GM12878 (cell line): ENCODE measurements at regions not wholly inside any gene's neighbourhood (a gene's known extent, or its start where the extent isn't known, plus 50 kb on each side); places are given as distances from the start of the nearest gene placed in this dataset.

Experiments
- ATAC-seq: fragments of 200-7000 bp; cut with Tn5 transposase; 3 replicates; pipeline ENCODE4 v1.9.1; 2020; ENCODE audit warnings: mild to moderate bottlenecking, moderate library complexity
- BruUV-seq: library from RNA; stranded (reverse); fragments of 400-500 nt; replicated peaks from 2 replicates; lab custom pipeline; 2021; lab: Mats Ljungman, UMichigan
- CTCF ChIA-PET: fragments of 300-600 bp; sonication (Branson Sonifier 250); formaldehyde crosslinking; extraction: SDS; loops from one replicate; lab custom pipeline; 2021; ENCODE audit warnings: inconsistent platforms; lab: Yijun Ruan, JAX
- POLR2A ChIA-PET: fragments of 350-600 bp; formaldehyde crosslinking; extraction: SDS; loops from one replicate; lab custom pipeline; 2021; ENCODE audit warnings: inconsistent platforms; lab: Charles Lee
- RAD21 ChIA-PET: fragments of 300-600 bp; sonication (Branson Sonifier 250); formaldehyde crosslinking; loops from one replicate; lab custom pipeline; 2023; ENCODE audit warnings: antibody characterized with exemption; ENCODE audit not compliant: unreplicated experiment; lab: Charles Lee
- SMC1A ChIA-PET: fragments of 300-600 bp; sonication (Branson Sonifier 250); formaldehyde crosslinking; loops from one replicate; lab custom pipeline; 2023; ENCODE audit not compliant: unreplicated experiment, uncharacterized antibody; lab: Charles Lee
- DNase-seq: peaks from one replicate; pipeline ENCODE4 v3.0.0-alpha.2; 2011; ENCODE audit warnings: low read depth, low spot score
- FAIRE-seq: peaks from 3 replicates; lab custom pipeline; 2011; peaks lifted over from hg19 to GRCh38; lab: Jason Lieb, UNC
- H2AFZ ChIP-seq: 2 replicates; pipeline ENCODE4 v1.6.0; 2011; ENCODE audit warnings: low read depth, low read length, control low read depth; ENCODE audit not compliant: control insufficient read depth
- H3K27ac ChIP-seq: 2 replicates; pipeline ENCODE4 v1.5.1; 2011; ENCODE audit warnings: control low read depth; ENCODE audit not compliant: control insufficient read depth, insufficient read depth
- H3K27me3 ChIP-seq, 2 experiments: replicated peaks in 1 of 2; 2 replicates each; pipeline versions ENCODE4 v1.6.0 to v1.6.1; 2011; ENCODE audit warnings: low read length in 1 of 2; ENCODE audit not compliant: control insufficient read depth in 2 of 2, insufficient read depth in 2 of 2
- H3K36me3 ChIP-seq, 2 experiments: 2 replicates each; pipeline ENCODE4 v1.5.1; 2011; ENCODE audit warnings: low read length in 1 of 2; ENCODE audit not compliant: control insufficient read depth in 2 of 2, insufficient read depth in 2 of 2
- H3K4me1 ChIP-seq: 2 replicates; pipeline ENCODE4 v1.6.1; 2011; ENCODE audit warnings: mild to moderate bottlenecking, low read length, moderate library complexity, mixed read lengths; ENCODE audit not compliant: control insufficient read depth, insufficient read depth
- H3K4me2 ChIP-seq: 2 replicates; pipeline ENCODE4 v1.6.0; 2011; ENCODE audit warnings: control low read depth; ENCODE audit not compliant: control insufficient read depth, insufficient read depth
- H3K4me3 ChIP-seq: fragments of 200-600 bp; sonication (generic); 2 replicates; pipeline ENCODE4 v1.5.1; 2016
- H3K79me2 ChIP-seq: 2 replicates; pipeline ENCODE4 v1.6.0; 2011; ENCODE audit warnings: low read length; ENCODE audit not compliant: control insufficient read depth, insufficient read depth
- H3K9ac ChIP-seq: 2 replicates; pipeline ENCODE4 v1.8.0; 2011; ENCODE audit warnings: low read length, control low read depth, mixed read lengths; ENCODE audit not compliant: control insufficient read depth, insufficient read depth
- H3K9me3 ChIP-seq: replicated peaks from 3 replicates; pipeline ENCODE4 v1.5.1; 2011; ENCODE audit warnings: mild to moderate bottlenecking, low read length; ENCODE audit not compliant: control insufficient read depth, insufficient read depth
- H4K20me1 ChIP-seq: 2 replicates; pipeline ENCODE4 v1.6.0; 2011; ENCODE audit not compliant: control insufficient read depth, insufficient read depth
- BHLHE40 ChIP-seq, 2 experiments: fragments of 450-650 bp in 1 of 2; IDR thresholded peaks; 2 replicates each; pipeline ENCODE4 v1.6.1; 2011 to 2017; ENCODE audit warnings: low read depth in 2 of 2, borderline replicate concordance in 1 of 2, improper control_type of control experiment in 1 of 2, low read length in 1 of 2, mild to moderate bottlenecking in 1 of 2
- CREM ChIP-seq: IDR thresholded peaks from 2 replicates; pipeline ENCODE4 v1.6.1; 2014; ENCODE audit warnings: antibody characterized with exemption, low read depth
- ESRRA ChIP-seq: IDR thresholded peaks from 2 replicates; pipeline ENCODE4 v1.6.1; 2012; ENCODE audit warnings: mild to moderate bottlenecking, low read length, improper control_type of control experiment
- ETV6 ChIP-seq, 2 experiments: fragments of 450-650 bp in 1 of 2; IDR thresholded peaks in 1 of 2; conservative IDR thresholded peaks in 1 of 2; 2 replicates each; pipeline ENCODE4 v1.6.1; 2014; ENCODE audit warnings: antibody characterized with exemption in 1 of 2, borderline replicate concordance in 1 of 2, low read depth in 1 of 2, mild to moderate bottlenecking in 1 of 2, moderate library complexity in 1 of 2
- KAT2A ChIP-seq: conservative IDR thresholded peaks from 2 replicates; pipeline ENCODE4 v1.6.1; 2011; ENCODE audit warnings: low read depth, low read length; ENCODE audit not compliant: control insufficient read depth
- MYC ChIP-seq: IDR thresholded peaks from 2 replicates; pipeline ENCODE4 v1.6.1; 2011; ENCODE audit warnings: mild to moderate bottlenecking, low read length, moderate library complexity, inconsistent platforms; ENCODE audit not compliant: insufficient read depth, insufficient replicate concordance, insufficient read length, severe bottlenecking
- NFIC ChIP-seq: IDR thresholded peaks from 2 replicates; pipeline ENCODE4 v1.6.1; 2012; ENCODE audit warnings: low read depth, mild to moderate bottlenecking, inconsistent platforms, low read length, moderate library complexity
- NFXL1 ChIP-seq: fragments of 450-650 bp; IDR thresholded peaks from 2 replicates; pipeline ENCODE4 v1.6.1; 2017; ENCODE audit warnings: antibody characterized with exemption, mild to moderate bottlenecking, borderline replicate concordance
- SMARCA5 ChIP-seq: fragments of 450-650 bp; IDR thresholded peaks from 2 replicates; pipeline ENCODE4 v1.6.1; 2017; ENCODE audit warnings: mild to moderate bottlenecking
- SUZ12 ChIP-seq: fragments of 200-600 bp; sonication (generic); IDR thresholded peaks from one replicate; pipeline ENCODE4 v1.6.1; 2018; ENCODE audit warnings: antibody characterized with exemption, mild to moderate bottlenecking; ENCODE audit not compliant: unreplicated experiment
- TBL1XR1 ChIP-seq: IDR thresholded peaks from 2 replicates; pipeline ENCODE4 v1.6.1; 2012; ENCODE audit warnings: low read depth, low read length, improper control_type of control experiment
- TCF7 ChIP-seq: IDR thresholded peaks from 2 replicates; pipeline ENCODE4 v1.6.1; 2014; ENCODE audit warnings: antibody characterized with exemption, borderline replicate concordance
- YBX1 ChIP-seq: fragments of 450-650 bp; IDR thresholded peaks from 2 replicates; pipeline ENCODE4 v1.6.1; 2016; ENCODE audit warnings: antibody characterized with exemption
- ZNF687 ChIP-seq: fragments of 450-650 bp; IDR thresholded peaks from 2 replicates; pipeline ENCODE4 v1.6.1; 2017; ENCODE audit warnings: mild to moderate bottlenecking, moderate library complexity
- WGBS: methylation state at CpG from one replicate; pipeline ENCODE4 v1.1.6; 2016; ENCODE audit warnings: low lambda C conversion rate; ENCODE audit not compliant: insufficient replicate concordance, insufficient coverage; ENCODE audit errors: missing lambda C conversion rate; 5-methylcytosine and 5-hydroxymethylcytosine counted together
- in situ Hi-C: fragments of 300-500 bp; cut with MboI; formaldehyde crosslinking; loops from 9 replicates; pipeline ENCODE4 v1.14.3; 2018; ENCODE audit warnings: mixed read lengths
- intact Hi-C: fragments of 100-400 bp; cut with micrococcal nuclease; formaldehyde crosslinking; loops from one replicate; pipeline ENCODE4 v1.14.2; 2022; ENCODE audit not compliant: unreplicated experiment

GRCh38 chr17:73899839-73900238, 255.6 kb upstream of the SDK2 start (continued):
- TF ChIP-seq TBL1XR1 (no peak), NFXL1 (no peak), MYC (no peak), ETV6 (conservative IDR thresholded peaks at IDR 0.05 in 1 of 2, IDR thresholded peaks at IDR 0.05 in 1 of 2; ENCODE audit: borderline replicate concordance in 1 of 2, low read depth in 1 of 2) (no peak), ZNF687 (no peak), SMARCA5 (no peak), NFIC (no peak)

GRCh38 chr17:73900516-73900915, 256.3 kb upstream of the SDK2 start:
- in situ Hi-C loops: no loop called here
- no peaks in the 10 kb centered on the region for H3K36me3 ChIP-seq
- SMC1A ChIA-PET: no interaction called here
- POLR2A ChIA-PET: no interaction called here
- peaks cover 8 to 12% of the 10 kb centered on the region in 2 experiments for H3K27me3 ChIP-seq
- H4K20me1 ChIP-seq: no peaks in the 10 kb centered on the region
- H3K27ac ChIP-seq: no peak overlapping the region
- BruUV-seq: no TSS peak
- no peak overlapping the region for H3K4me2 ChIP-seq
- WGBS: 62% methylated on average over 7 of the region's 7 CpGs
- DNase-seq (no peak), FAIRE-seq (no peak), ATAC-seq (no peak)
- no peaks in the 10 kb centered on the region for H3K4me1 ChIP-seq
- CTCF ChIA-PET: no interaction called here
- RAD21 ChIA-PET: no interaction called here
- H2AFZ ChIP-seq: no peak overlapping the region
- intact Hi-C loops: no loop called here
- H3K79me2 ChIP-seq: no peaks in the 10 kb centered on the region
- H3K9me3 ChIP-seq: no peaks in the 10 kb centered on the region
- H3K4me3 ChIP-seq: no peak overlapping the region
- no peak overlapping the region for H3K9ac ChIP-seq
- TF ChIP-seq BHLHE40 (IDR thresholded peaks at IDR 0.05; ENCODE audit: borderline replicate concordance in 1 of 2, low read depth in 2 of 2, low read length in 1 of 2) (no peak), ESRRA (no peak), YBX1 (no peak), TCF7 (no peak), SUZ12 (no peak), KAT2A (no peak), CREM (no peak)
